GM21381 (cell line): ENCODE measurements at regions not wholly inside any gene's neighbourhood (a gene's known extent, or its start where the extent isn't known, plus 50 kb on each side); places are given as distances from the start of the nearest gene placed in this dataset.

Experiments used
- ATAC-seq: cut with Tn5 transposase; IDR thresholded peaks from one replicate; pipeline ENCODE4 v1.9.1; 2021; ENCODE audit warnings: mild to moderate bottlenecking, moderate library complexity; ENCODE audit not compliant: unreplicated experiment

GRCh38 chr13:76148374-76148773, 512.2 kb downstream of the LMO7 start:
- ATAC-seq: no peak

DNA sequence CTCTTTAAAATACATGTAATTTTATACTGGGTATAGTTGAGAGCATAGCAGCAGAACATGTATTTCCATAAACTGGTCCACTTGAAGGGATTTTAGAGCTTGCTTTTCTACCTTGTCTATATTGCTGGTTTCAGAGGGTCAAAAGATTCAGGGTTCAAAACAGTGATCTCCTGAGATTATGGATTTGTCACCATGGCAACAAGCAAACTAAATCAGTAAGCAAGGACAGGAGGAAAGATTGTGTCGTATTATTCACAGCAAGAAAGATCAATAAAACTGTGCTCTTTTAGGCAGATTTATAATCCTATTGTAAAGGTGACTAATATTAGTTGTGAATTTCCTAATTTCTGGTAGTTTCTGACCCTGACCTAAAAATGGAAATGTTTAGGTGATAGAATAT, 496.4 kb downstream of the LMO7 start:
- ATAC-seq: no peak

DNA sequence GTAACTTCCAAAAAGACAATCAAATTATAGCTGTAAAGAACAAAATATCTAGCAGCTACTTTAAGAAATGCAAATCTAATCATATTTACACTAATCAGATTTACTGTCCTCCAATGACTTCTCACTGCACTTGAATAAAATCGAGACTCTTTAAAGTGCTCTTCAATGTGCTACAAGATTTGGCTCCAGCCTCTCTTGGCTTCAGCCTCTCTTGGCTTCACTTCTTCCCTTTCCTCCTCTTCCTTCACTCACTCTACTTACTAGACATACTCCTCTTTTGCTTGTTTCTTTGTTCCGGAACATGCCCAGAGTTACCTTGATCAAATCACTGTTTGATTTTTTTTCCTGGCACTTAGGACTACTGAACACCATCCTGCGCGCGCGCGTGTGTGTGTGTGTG, 495.4 kb downstream of the LMO7 start:
- ATAC-seq: no peak

DNA sequence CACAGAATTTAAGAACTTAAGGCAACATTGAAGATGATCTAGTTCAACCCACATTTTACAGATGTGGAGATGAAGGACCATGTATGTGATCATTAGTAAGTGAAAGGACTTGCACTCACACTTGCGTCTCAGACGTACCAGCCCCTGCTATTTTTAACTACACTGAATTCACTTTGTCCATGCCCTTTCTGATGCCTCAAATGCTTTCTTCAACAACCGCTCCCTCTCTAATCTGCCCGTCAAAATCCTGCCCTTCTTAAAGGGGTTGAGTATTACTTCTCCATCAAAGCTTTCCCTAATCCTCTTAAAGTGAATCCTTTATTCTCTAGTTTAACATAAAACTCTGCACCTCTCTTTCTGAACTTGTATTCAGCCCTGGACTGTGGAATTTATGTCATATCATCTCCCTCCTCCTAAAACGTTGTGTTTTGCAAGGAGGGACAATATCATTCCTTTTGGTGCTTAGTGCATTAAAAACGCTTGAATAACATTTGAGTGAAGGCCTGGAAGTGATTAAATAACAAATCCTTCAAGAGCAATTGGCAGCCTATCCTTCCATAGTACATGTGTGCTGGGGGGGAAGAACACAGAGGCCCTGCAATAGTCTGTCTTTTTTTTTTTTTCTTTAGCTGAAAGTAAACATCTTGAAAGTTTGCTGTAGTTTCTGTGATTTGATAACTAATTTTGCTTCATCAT, 493.3 kb downstream of the LMO7 start:
- ATAC-seq: no peak

GRCh38 chr13:76127922-76128321, 491.8 kb downstream of the LMO7 start:
- no peak for ATAC-seq

GRCh38 chr13:76123548-76123947, 487.4 kb downstream of the LMO7 start:
- no peak for ATAC-seq

DNA sequence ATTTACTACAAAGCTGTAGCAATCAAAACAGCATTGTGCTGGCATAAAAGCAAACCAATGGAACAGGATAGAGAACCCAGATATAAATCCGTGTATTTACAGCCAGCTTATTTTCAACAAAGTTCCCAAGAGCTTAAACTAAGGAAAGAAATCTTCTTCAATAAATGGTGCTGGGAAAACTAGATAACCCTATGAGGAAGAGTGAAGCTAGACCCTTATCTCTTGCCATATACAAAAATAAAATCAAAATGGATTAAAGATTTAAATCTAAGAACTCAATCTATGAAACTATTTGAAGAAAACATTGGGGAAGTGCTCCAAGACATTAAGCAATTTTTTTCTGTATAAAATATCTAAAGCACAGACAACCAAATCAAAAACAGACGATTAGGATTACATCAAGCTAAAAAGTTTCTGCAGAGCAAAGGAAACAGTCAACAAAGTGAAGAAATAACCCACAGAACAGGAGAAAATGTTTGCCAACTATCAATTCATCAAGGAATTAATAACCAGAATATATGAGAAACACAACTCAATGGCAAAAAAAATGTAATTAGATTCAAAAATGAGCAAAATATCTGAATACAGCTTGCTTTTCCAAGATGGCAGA, 480.7 kb downstream of the LMO7 start:
- no peak for ATAC-seq

- no peak for ATAC-seq
These were observed 470.6 kb downstream of the LMO7 start for GRCh38 chr13:76106763-76107162.

DNA sequence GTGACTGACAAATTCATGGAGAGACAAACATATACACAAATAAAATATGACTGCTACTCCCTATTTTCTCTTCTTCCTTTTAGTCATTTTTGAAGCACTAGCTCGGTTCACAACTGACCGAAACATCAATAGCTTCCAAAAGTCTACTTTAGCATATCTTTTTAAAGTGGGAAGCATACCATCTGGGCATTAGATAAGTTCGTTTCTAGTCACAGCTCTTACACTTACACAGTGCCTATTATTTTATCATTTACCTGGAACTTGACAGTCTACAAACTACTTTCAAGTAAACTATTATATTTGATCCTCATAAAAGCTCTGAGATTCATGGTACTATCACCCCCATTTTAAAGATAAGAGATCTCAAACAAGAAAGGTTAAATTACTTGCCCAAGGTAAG, 458.5 kb downstream of the LMO7 start:
- ATAC-seq: no peak

GRCh38 chr13:76091076-76091475, 454.9 kb downstream of the LMO7 start:
- no peak for ATAC-seq

- no peak for ATAC-seq
These were observed 450.6 kb downstream of the LMO7 start for GRCh38 chr13:76086729-76087128.

GRCh38 chr13:76067850-76068249, 431.7 kb downstream of the LMO7 start:
- ATAC-seq: no peak

DNA sequence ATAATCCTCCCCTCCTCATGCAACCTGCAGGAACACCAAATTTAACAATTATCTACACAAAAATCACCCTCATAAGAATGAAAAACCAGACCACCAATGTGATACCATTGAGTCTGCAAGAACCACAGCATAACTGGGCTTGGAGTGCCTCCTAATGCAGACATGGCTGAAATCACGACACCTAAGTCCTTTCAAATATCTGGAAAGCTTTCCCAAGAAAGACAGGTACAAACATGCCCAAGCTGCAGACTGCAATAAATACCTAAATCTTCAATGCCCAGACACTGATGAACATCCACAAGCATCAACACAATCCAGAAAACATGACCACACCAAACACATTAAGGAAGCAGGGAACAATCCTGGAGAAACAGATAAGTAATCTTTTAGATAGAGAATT, 417.1 kb downstream of the LMO7 start:
- no peak for ATAC-seq

GRCh38 chr13:76049376-76049746, 413.2 kb downstream of the LMO7 start:
- ATAC-seq: no peak

- no peak for ATAC-seq
These were observed 412.7 kb downstream of the LMO7 start for GRCh38 chr13:76048675-76049375.

DNA sequence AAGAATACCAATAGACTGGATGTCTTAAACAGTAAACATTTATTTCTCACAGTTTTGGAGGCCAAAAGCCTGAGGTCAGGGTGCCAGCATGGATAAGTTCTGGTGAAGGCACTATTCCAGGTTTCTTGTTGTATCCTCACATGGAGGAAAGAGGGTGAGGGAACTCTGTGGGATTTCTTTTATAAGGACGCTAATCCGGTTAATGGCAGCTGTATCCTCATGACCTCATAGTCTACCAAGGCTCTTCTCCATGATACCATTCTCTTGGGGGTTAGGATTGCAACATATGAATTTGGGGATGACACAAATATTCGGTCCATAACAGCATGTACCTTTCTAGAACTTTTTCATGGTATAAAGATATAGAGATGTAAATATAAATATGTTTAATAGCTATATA, 412.0 kb downstream of the LMO7 start:
- no peak for ATAC-seq

GRCh38 chr13:76043874-76044273, 407.7 kb downstream of the LMO7 start:
- ATAC-seq: no peak

DNA sequence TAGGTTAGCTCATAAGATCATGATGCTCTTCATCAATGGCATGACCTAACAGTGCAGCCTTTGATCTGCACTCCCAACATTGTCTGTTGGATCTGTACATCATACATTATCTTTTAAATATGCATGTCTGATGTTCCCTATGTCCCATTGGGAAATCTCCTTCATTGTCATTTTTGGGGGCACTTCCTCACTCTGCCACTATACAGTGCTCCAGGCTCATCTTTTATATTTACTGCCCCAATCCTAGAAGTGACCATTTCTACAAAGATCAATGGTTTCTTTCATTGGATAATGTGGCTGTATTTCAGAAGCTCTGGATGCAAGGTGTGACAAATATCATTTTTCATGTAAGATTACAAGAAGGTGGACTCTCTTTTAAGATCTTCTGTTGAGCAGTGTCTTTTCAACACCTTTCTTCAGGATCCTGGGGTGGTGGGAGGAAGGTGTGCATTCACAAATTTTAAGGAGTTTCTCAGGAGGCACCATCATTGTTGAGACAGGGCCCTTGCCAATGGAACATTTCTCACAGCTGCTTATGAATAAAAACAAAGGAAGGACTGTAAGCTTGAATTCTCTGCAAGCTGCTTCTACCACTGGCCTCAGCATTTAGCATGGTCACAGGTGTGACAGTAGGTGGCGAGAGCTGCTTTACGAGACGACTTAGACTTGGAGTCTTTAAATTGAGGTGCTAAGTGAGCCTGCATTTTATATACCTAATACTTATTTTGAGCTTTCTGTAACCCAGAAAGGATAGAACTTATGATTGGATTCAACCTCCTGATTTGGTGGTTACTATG, 403.0 kb downstream of the LMO7 start:
- ATAC-seq: no peak

- ATAC-seq: no peak
These were observed 400.0 kb downstream of the LMO7 start for GRCh38 chr13:76036176-76036575.

DNA sequence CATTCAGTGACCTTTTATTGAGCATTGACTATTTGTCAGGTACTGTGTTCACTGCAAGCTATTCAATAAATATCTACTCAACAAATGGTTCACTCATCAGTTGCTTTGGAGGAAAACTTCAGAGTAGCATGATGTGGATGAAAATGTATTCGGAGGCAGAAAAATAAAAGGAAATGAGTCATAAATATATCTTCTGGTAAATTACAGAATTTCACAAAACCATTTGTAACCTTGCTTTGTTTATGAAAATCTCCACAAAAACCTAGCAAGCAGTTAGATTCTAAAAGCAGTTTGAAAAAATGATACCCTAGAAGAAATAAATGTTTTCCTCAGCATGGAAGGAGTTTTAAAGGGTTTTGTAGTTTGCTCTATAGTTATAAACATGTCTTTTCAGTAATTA, 399.6 kb downstream of the LMO7 start:
- no peak for ATAC-seq

- no peak for ATAC-seq
These were observed 393.6 kb downstream of the LMO7 start for GRCh38 chr13:76029706-76030105.

DNA sequence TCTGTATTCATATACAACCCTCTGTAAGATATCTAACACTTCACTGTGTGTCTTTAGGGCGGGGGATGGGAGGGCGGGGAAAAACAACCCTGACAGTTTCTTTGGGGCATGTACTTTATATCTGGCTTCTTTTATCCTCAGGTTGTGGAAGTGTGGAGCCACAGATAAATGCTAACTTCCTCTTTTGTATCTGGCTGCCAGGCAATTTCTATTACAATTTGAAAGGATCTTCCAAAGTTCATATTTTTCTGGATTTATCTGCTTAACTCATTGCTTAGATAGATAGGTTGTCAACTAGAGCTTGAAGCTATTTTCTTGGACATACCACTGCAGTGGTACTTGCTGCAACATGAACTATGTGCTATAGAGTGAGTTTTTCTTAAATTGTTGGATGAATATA, 393.0 kb downstream of the LMO7 start:
- ATAC-seq: no peak
